ENCODE measurements at regions not wholly inside any gene's neighbourhood (a gene's known extent, or its start where the extent isn't known, plus 50 kb on each side); places are given as distances from the start of the nearest gene placed in this dataset.

GRCh38 chr12:92360543-92360942, 214.9 kb upstream of the BTG1 start:
- intact Hi-C loops (cut with DNase I) = no loop called here
- no peaks in the 10 kb centered on the region for H3K27me3 ChIP-seq
- H3K4me3 ChIP-seq (replicated peaks in 1 of 3) = no peak overlapping the region
- H3K27ac ChIP-seq = no peak overlapping the region
- no peaks in the 10 kb centered on the region for H3K36me3 ChIP-seq
- no peaks in the 10 kb centered on the region for H3K9me3 ChIP-seq
- 89 to 91% methylated on average over 2 of the region's 2 CpGs for WGBS, 2 donors
- no peak for DNase-seq
- TF ChIP-seq POLR2A (IDR thresholded peaks at IDR 0.05) (no peak), CTCF (IDR thresholded peaks at IDR 0.05) (no peak)
- H3K4me1 ChIP-seq = no peaks in the 10 kb centered on the region

GRCh38 chr12:92359581-92360209, 214.0 kb upstream of the BTG1 start:
- Histone ChIP-seq H3K4me1 (no peaks in the 10 kb centered on the region), H3K27me3 (no peaks in the 10 kb centered on the region), H3K9me3 (no peaks in the 10 kb centered on the region), H3K36me3 (no peaks in the 10 kb centered on the region), H3K27ac (no peak overlapping the region), H3K4me3 (replicated peaks in 1 of 3) (no peak overlapping the region)
- TF ChIP-seq POLR2A (IDR thresholded peaks at IDR 0.05) (no peak), CTCF (IDR thresholded peaks at IDR 0.05) (no peak)
- intact Hi-C loops (cut with DNase I) = no loop called here
- WGBS, 2 donors = 93 to 94% methylated on average over 2 of the region's 2 CpGs
- no peak for DNase-seq

GRCh38 chr12:92357584-92358261, 212.1 kb upstream of the BTG1 start:
- H3K36me3 ChIP-seq = no peaks in the 10 kb centered on the region
- TF ChIP-seq POLR2A (IDR thresholded peaks at IDR 0.05) (no peak), CTCF (IDR thresholded peaks at IDR 0.05) (no peak)
- intact Hi-C loops (cut with DNase I) = no loop called here
- DNase-seq = no peak
- H3K27me3 ChIP-seq = no peaks in the 10 kb centered on the region
- no peaks in the 10 kb centered on the region for H3K9me3 ChIP-seq
- WGBS, 2 donors = 90 to 94% methylated on average over 5 of the region's 5 CpGs
- H3K4me1 ChIP-seq = no peaks in the 10 kb centered on the region
- H3K4me3 ChIP-seq (replicated peaks in 1 of 3) = no peak overlapping the region
- H3K27ac ChIP-seq = no peak overlapping the region

GRCh38 chr12:92356425-92356824, 210.8 kb upstream of the BTG1 start:
- intact Hi-C loops (cut with DNase I) = no loop called here
- Histone ChIP-seq H3K4me1 (no peaks in the 10 kb centered on the region), H3K27ac (no peak overlapping the region), H3K36me3 (no peaks in the 10 kb centered on the region), H3K9me3 (no peaks in the 10 kb centered on the region), H3K27me3 (no peaks in the 10 kb centered on the region), H3K4me3 (replicated peaks in 1 of 3) (no peak overlapping the region)
- DNase-seq = no peak
- 83 to 85% methylated on average over 2 of the region's 2 CpGs for WGBS, 2 donors
- no peak for TF ChIP-seq CTCF (IDR thresholded peaks at IDR 0.05)
- no peak for TF ChIP-seq POLR2A (IDR thresholded peaks at IDR 0.05)

GRCh38 chr12:92349635-92350034, 204.0 kb upstream of the BTG1 start:
- 93 to 94% methylated on average over 1 of the region's 1 CpG for WGBS, 2 donors
- Histone ChIP-seq H3K4me1 (no peaks in the 10 kb centered on the region), H3K27ac (no peak overlapping the region), H3K27me3 (no peaks in the 10 kb centered on the region), H3K9me3 (no peaks in the 10 kb centered on the region), H3K4me3 (replicated peaks in 1 of 3) (no peak overlapping the region), H3K36me3 (no peaks in the 10 kb centered on the region)
- no peak for DNase-seq
- intact Hi-C loops (cut with DNase I) = no loop called here
- TF ChIP-seq POLR2A (IDR thresholded peaks at IDR 0.05) (no peak), CTCF (IDR thresholded peaks at IDR 0.05) (no peak)

Measured in thyroid gland (tissue), 4 donors.